ENCODE measurements at regions not wholly inside any gene's neighbourhood (a gene's known extent, or its start where the extent isn't known, plus 50 kb on each side); places are given as distances from the start of the nearest gene placed in this dataset.

GRCh38 chr1:209430821-209431259 lies 152.7 kb upstream of the CAMK1G start:
- TF ChIP-seq TCF12 (IDR thresholded peaks at IDR 0.05; ENCODE audit: low read depth) (no peak), TEAD4 (IDR thresholded peaks at IDR 0.05) (no peak), RAD21 (IDR thresholded peaks at IDR 0.05; ENCODE audit: low read depth) (no peak), TAF1 (IDR thresholded peaks at IDR 0.05; ENCODE audit: low read depth) (no peak), EP300 (IDR thresholded peaks at IDR 0.05; ENCODE audit: borderline replicate concordance) (no peak), NFIC (IDR thresholded peaks at IDR 0.05) (no peak), ZBTB7A (IDR thresholded peaks at IDR 0.05; ENCODE audit: low read depth) (no peak), MAX (IDR thresholded peaks at IDR 0.05) (no peak), CEBPB (IDR thresholded peaks at IDR 0.05) (no peak), EGR1 (IDR thresholded peaks at IDR 0.05) (no peak), FOXM1 (IDR thresholded peaks at IDR 0.05; ENCODE audit: borderline replicate concordance, low read depth) (no peak), REST (IDR thresholded peaks at IDR 0.05; ENCODE audit: low read depth) (no peak)

DNA sequence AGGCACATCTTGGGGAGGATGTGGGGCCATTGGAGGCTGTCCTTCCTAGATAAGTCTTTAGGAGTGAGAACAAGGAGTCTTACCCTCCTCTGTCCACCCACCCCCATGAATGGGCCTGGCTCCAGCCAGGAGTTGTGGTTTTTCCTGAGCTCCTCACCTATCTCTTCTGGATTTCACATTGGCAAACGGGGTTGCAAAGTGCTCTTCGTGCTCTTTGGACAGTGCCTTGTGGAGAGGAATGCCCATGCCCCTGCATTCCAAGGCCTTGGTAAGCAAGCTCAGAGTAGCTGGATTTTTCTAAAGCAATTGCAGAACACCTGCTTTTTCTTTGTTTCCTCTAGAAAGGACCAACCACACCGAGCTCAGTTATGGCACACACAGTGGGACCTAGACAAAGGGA lies 152.1 kb upstream of the CAMK1G start:
- TF ChIP-seq MAX (IDR thresholded peaks at IDR 0.05) (no peak), REST (IDR thresholded peaks at IDR 0.05; ENCODE audit: low read depth) (no peak), TAF1 (IDR thresholded peaks at IDR 0.05; ENCODE audit: low read depth) (no peak), NFIC (IDR thresholded peaks at IDR 0.05) (no peak), TEAD4 (IDR thresholded peaks at IDR 0.05) (no peak), TCF12 (IDR thresholded peaks at IDR 0.05; ENCODE audit: low read depth) (no peak), EP300 (IDR thresholded peaks at IDR 0.05; ENCODE audit: borderline replicate concordance) (no peak), FOXM1 (IDR thresholded peaks at IDR 0.05; ENCODE audit: borderline replicate concordance, low read depth) (no peak), EGR1 (IDR thresholded peaks at IDR 0.05) (no peak), ZBTB7A (IDR thresholded peaks at IDR 0.05; ENCODE audit: low read depth) (no peak), RAD21 (IDR thresholded peaks at IDR 0.05; ENCODE audit: low read depth) (no peak), CREB1 (IDR thresholded peaks at IDR 0.05; ENCODE audit: low read depth) (no peak)
- TF ChIP-seq, protein P1, sequence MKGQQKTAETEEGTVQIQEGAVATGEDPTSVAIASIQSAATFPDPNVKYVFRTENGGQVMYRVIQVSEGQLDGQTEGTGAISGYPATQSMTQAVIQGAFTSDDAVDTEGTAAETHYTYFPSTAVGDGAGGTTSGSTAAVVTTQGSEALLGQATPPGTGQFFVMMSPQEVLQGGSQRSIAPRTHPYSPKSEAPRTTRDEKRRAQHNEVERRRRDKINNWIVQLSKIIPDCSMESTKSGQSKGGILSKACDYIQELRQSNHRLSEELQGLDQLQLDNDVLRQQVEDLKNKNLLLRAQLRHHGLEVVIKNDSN (IDR thresholded peaks at IDR 0.05): no peak

- TF ChIP-seq EP300 (IDR thresholded peaks at IDR 0.05; ENCODE audit: borderline replicate concordance) (no peak), NFIC (IDR thresholded peaks at IDR 0.05) (no peak), ZBTB7A (IDR thresholded peaks at IDR 0.05; ENCODE audit: low read depth) (no peak), TCF12 (IDR thresholded peaks at IDR 0.05; ENCODE audit: low read depth) (no peak), REST (IDR thresholded peaks at IDR 0.05; ENCODE audit: low read depth) (no peak), YY1 (IDR thresholded peaks at IDR 0.05; ENCODE audit: low read depth) (no peak), CEBPB (IDR thresholded peaks at IDR 0.05) (no peak), EGR1 (IDR thresholded peaks at IDR 0.05) (no peak), RAD21 (IDR thresholded peaks at IDR 0.05; ENCODE audit: low read depth) (no peak), TEAD4 (IDR thresholded peaks at IDR 0.05) (no peak), MAX (IDR thresholded peaks at IDR 0.05) (no peak), FOXM1 (IDR thresholded peaks at IDR 0.05; ENCODE audit: borderline replicate concordance, low read depth) (no peak), CREB1 (IDR thresholded peaks at IDR 0.05; ENCODE audit: low read depth) (no peak), TAF1 (IDR thresholded peaks at IDR 0.05; ENCODE audit: low read depth) (no peak)
- TF ChIP-seq, protein P1 (IDR thresholded peaks at IDR 0.05): no peak
Measured at GRCh38 chr1:209431813-209432442, 151.6 kb upstream of the CAMK1G start.

DNA sequence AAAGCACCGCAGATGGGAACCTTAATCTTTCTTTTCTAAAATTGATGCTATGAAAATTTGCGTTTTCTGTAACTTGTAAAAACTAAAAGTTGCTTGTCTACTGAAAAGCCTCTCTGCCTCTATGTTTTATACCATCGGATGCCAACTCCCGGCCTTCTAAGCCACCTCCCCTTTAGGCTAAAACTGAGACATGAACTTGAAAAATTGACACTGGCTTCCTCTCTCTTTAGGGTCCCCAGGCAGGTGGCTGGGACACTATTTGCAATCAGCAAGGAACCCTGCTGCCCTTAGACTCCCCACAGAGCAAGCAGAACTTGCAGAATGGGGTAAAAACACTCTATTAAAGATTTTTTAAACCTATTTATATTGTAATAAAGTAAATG lies 151.1 kb upstream of the CAMK1G start:
- no peak for TF ChIP-seq REST (IDR thresholded peaks at IDR 0.05; ENCODE audit: low read depth)
- TF ChIP-seq TCF12 (IDR thresholded peaks at IDR 0.05; ENCODE audit: low read depth): no peak
- TF ChIP-seq CREB1 (IDR thresholded peaks at IDR 0.05; ENCODE audit: low read depth): no peak
- TF ChIP-seq, protein P1 (IDR thresholded peaks at IDR 0.05): no peak

Measured in Ishikawa (cell line).